RWPE1 (cell line): ENCODE measurements at regions not wholly inside any gene's neighbourhood (a gene's known extent, or its start where the extent isn't known, plus 50 kb on each side); places are given as distances from the start of the nearest gene placed in this dataset.
A peak's percentile ranks its signal among the peaks of the same experiment; 100 is the strongest.

Experiments used
- CTCF ChIA-PET: fragments of 350-600 bp; sonication (Branson Sonifier 250); formaldehyde crosslinking; extraction: SDS; loops from one replicate; lab custom pipeline; 2021; lab: Yijun Ruan, JAX
- POLR2A ChIA-PET: fragments of 400-600 bp; formaldehyde crosslinking; extraction: SDS; loops from one replicate; lab custom pipeline; 2020; ENCODE audit warnings: antibody characterized with exemption; ENCODE audit not compliant: low non-redundant PET; lab: Yijun Ruan, JAX
- DNase-seq: peaks from one replicate; pipeline ENCODE4 v3.0.0; 2012; ENCODE audit warnings: low spot score
- H3K27ac ChIP-seq: fragments of 450-650 bp; 2 replicates; pipeline ENCODE4 v1.5.1; 2017
- CTCF ChIP-seq: fragments of 450-650 bp; conservative IDR thresholded peaks from 2 replicates; pipeline ENCODE4 v1.5.1; 2017; ENCODE audit warnings: low read depth, mild to moderate bottlenecking

- POLR2A ChIA-PET = no interaction called here
- no peak for DNase-seq
- H3K27ac ChIP-seq = no peak overlapping the region
- no peak for TF ChIP-seq CTCF
- CTCF ChIA-PET = interaction anchor here (1.0 kb wide), 1 partner anchor 85 kb away, joined by 3 read pairs; no protein-coding TSS in a partner anchor
Measured at GRCh38 chr6:150729188-150729748, 129.6 kb downstream of the PLEKHG1 start.

GRCh38 chr6:150730801-150731457 lies 131.2 kb downstream of the PLEKHG1 start:
- H3K27ac ChIP-seq = no peak overlapping the region
- ChIA-PET CTCF (no interaction called here), POLR2A (no interaction called here)
- TF ChIP-seq CTCF = no peak
- no peak for DNase-seq

GRCh38 chr6:150732765-150733539 lies 132.6 kb upstream of the MTHFD1L start:
- no peak for TF ChIP-seq CTCF
- ChIA-PET POLR2A (no interaction called here), CTCF (interaction anchor here (0.6 kb wide), 1 partner anchor 88 kb away, joined by 3 read pairs; no protein-coding TSS in a partner anchor)
- no peak overlapping the region for H3K27ac ChIP-seq
- no peak for DNase-seq

- H3K27ac ChIP-seq = no peak overlapping the region
- no peak for DNase-seq
- no peak for TF ChIP-seq CTCF
- POLR2A ChIA-PET = no interaction called here
- CTCF ChIA-PET = interaction anchor here (0.6 to 0.7 kb wide), 3 partner anchors 87 to 315 kb away, joined by 3 to 4 read pairs (median 3); no protein-coding TSS in a partner anchor
Measured at GRCh38 chr6:150733726-150734125, 131.8 kb upstream of the MTHFD1L start.

GRCh38 chr6:150734235-150734634 lies 131.3 kb upstream of the MTHFD1L start:
- H3K27ac ChIP-seq = no peak overlapping the region
- ChIA-PET POLR2A (no interaction called here), CTCF (interaction anchor here (0.6 to 0.7 kb wide), 2 partner anchors 230 to 316 kb away, joined by 3 to 4 read pairs; no protein-coding TSS in a partner anchor)
- DNase-seq = peak; percentile 78
- no peak for TF ChIP-seq CTCF

- POLR2A ChIA-PET = no interaction called here
- no peak for TF ChIP-seq CTCF
- CTCF ChIA-PET = interaction anchor here (1.1 kb wide), 1 partner anchor 135 kb away, joined by 3 read pairs; no protein-coding TSS in a partner anchor
- no peak for DNase-seq
- H3K27ac ChIP-seq = no peak overlapping the region
Measured at GRCh38 chr6:150735341-150735851, 130.1 kb upstream of the MTHFD1L start.
